ENCODE measurements at regions not wholly inside any gene's neighbourhood (a gene's known extent, or its start where the extent isn't known, plus 50 kb on each side); places are given as distances from the start of the nearest gene placed in this dataset.

DNA sequence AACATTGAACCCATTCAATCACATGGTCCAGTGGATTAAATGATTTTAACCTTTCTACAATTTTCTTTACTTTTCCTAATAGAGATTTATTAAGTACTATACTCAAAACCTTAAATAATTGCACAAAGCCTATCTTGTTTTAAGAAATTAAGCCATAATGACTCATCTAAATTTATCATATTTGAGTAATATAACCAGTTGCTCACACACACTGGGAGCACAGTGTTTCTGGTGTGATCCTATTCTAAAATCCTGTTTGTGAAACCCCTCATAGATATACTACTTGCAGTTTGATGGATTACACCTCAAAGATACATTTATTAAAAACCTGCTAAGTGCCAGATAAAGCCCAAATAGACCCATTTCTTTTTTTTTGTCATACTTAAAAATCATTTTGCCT lies 668.3 kb upstream of the CDH18 start:
- Mint-ChIP-seq H3K4me3 (ENCODE audit: low read depth) (no peak overlapping the region), H3K9me3 (ENCODE audit: low read depth) (peaks cover 7% of the 10 kb centered on the region), H3K4me1 (ENCODE audit: low read depth) (no peaks in the 10 kb centered on the region), H3K27me3 (no peaks in the 10 kb centered on the region), H3K36me3 (ENCODE audit: insufficient read depth) (no peaks in the 10 kb centered on the region), H3K27ac (no peak overlapping the region)
- DNase-seq (ENCODE audit: low spot score, unreplicated experiment) = no peak
- TF ChIP-seq, protein P1, sequence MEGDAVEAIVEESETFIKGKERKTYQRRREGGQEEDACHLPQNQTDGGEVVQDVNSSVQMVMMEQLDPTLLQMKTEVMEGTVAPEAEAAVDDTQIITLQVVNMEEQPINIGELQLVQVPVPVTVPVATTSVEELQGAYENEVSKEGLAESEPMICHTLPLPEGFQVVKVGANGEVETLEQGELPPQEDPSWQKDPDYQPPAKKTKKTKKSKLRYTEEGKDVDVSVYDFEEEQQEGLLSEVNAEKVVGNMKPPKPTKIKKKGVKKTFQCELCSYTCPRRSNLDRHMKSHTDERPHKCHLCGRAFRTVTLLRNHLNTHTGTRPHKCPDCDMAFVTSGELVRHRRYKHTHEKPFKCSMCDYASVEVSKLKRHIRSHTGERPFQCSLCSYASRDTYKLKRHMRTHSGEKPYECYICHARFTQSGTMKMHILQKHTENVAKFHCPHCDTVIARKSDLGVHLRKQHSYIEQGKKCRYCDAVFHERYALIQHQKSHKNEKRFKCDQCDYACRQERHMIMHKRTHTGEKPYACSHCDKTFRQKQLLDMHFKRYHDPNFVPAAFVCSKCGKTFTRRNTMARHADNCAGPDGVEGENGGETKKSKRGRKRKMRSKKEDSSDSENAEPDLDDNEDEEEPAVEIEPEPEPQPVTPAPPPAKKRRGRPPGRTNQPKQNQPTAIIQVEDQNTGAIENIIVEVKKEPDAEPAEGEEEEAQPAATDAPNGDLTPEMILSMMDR (IDR thresholded peaks at IDR 0.05; ENCODE audit: unreplicated experiment) = no peak

DNA sequence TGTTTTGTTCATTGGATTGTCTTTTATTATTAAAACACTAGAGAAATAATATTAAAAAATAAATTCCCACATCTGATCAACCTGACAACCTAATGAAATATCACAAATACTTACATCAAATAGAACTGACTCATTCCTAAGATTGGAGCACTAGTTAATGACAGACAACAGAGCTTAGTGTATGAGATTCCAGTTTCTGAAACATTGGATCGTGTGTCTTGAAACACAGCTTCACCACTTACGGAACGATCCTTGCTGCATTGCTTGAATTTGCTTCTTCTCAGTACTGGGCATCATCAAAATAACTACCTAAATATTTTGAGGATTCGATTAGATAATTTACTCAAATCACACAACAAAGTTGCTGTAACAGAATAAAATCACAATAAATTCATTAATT lies 667.2 kb upstream of the CDH18 start:
- Mint-ChIP-seq H3K27ac (no peak overlapping the region), H3K27me3 (no peaks in the 10 kb centered on the region), H3K36me3 (ENCODE audit: insufficient read depth) (no peaks in the 10 kb centered on the region), H3K9me3 (ENCODE audit: low read depth) (peaks cover 15% of the 10 kb centered on the region), H3K4me3 (ENCODE audit: low read depth) (no peak overlapping the region), H3K4me1 (ENCODE audit: low read depth) (no peaks in the 10 kb centered on the region)
- DNase-seq (ENCODE audit: low spot score, unreplicated experiment) = no peak
- TF ChIP-seq, protein P1 (IDR thresholded peaks at IDR 0.05; ENCODE audit: unreplicated experiment) = no peak

DNA sequence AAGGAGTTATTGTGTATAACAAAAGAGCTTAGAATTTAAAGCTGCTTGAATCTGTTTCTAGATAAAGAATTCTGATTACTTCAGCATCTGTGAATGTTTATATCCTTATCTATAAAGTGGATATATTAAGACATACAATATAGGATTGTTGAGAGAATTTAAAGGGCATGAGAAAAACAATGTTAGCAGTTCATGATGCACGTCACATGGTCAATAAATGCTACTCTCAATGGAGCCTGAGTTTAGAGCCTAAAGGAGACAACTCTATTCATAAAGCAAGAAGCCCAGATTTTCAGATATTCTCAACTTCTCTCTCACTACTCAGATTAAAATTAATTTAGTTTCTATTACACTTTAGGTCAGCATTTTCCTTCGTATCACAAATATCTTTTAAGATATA lies 666.7 kb upstream of the CDH18 start:
- Mint-ChIP-seq H3K9me3 (ENCODE audit: low read depth) (peaks cover 19% of the 10 kb centered on the region), H3K4me3 (ENCODE audit: low read depth) (no peak overlapping the region), H3K36me3 (ENCODE audit: insufficient read depth) (no peaks in the 10 kb centered on the region), H3K27me3 (no peaks in the 10 kb centered on the region), H3K4me1 (ENCODE audit: low read depth) (no peaks in the 10 kb centered on the region), H3K27ac (no peak overlapping the region)
- no peak for DNase-seq (ENCODE audit: low spot score, unreplicated experiment)
- TF ChIP-seq, protein P1 (IDR thresholded peaks at IDR 0.05; ENCODE audit: unreplicated experiment) = no peak

DNA sequence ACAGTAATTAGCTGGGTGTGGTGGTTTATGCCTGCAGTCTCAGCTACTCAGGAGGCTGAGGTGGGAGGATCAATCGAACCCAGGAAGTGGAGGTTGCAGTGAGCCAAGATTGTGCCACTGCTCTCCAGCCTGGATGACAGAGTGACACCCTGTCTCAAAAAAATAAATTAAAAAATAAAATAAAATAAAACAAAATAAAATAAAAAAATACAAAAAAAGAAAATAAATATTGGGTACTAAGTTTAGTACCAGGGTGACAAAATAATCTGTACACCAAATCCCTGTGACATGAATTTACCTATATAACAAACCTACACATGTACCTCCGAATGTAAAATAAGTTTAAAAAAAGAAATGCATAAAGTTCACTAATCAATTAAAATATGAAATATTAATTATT lies 666.0 kb upstream of the CDH18 start:
- Mint-ChIP-seq H3K9me3 (ENCODE audit: low read depth) (peaks cover 19% of the 10 kb centered on the region), H3K27me3 (no peaks in the 10 kb centered on the region), H3K4me1 (ENCODE audit: low read depth) (no peaks in the 10 kb centered on the region), H3K27ac (no peak overlapping the region), H3K36me3 (ENCODE audit: insufficient read depth) (no peaks in the 10 kb centered on the region), H3K4me3 (ENCODE audit: low read depth) (no peak overlapping the region)
- TF ChIP-seq, protein P1 (IDR thresholded peaks at IDR 0.05; ENCODE audit: unreplicated experiment) = no peak
- no peak for DNase-seq (ENCODE audit: low spot score, unreplicated experiment)

DNA sequence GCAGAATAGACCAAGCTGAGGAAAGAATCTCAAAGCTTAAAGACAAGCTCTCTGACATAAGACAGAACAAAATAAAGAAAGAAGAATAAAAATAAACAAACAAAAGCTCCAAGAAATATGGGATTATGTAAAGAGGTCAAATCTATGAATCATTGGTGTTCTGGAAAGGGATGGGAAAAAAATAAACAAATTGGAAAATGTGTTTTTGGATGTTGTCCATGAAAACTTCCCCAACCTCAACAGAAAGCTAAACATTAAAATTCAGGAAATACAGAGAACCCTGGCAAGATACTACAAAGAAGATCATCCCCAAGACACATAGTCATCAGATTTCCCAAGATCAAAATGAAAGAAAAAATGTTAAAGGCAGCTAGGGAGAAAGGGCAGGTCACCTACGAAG lies 662.0 kb upstream of the CDH18 start:
- no peaks in the 10 kb centered on the region for H3K4me1 Mint-ChIP-seq (ENCODE audit: low read depth)
- TF ChIP-seq, protein P1 (IDR thresholded peaks at IDR 0.05; ENCODE audit: unreplicated experiment) = no peak
- peaks cover 19% of the 10 kb centered on the region for H3K9me3 Mint-ChIP-seq (ENCODE audit: low read depth)

More for the DNA sequence above, 662.0 kb upstream of the CDH18 start:
- Mint-ChIP-seq H3K36me3 (ENCODE audit: insufficient read depth) (no peaks in the 10 kb centered on the region), H3K27ac (no peak overlapping the region), H3K27me3 (no peaks in the 10 kb centered on the region), H3K4me3 (ENCODE audit: low read depth) (no peak overlapping the region)
- no peak for DNase-seq (ENCODE audit: low spot score, unreplicated experiment)

All from progenitor cell of endocrine pancreas (in vitro differentiated cells).